Fibroblast of upper back skin (primary cell): ENCODE measurements at regions not wholly inside any gene's neighbourhood (a gene's known extent, or its start where the extent isn't known, plus 50 kb on each side); places are given as distances from the start of the nearest gene placed in this dataset.

Experiments
- DNase-seq: peaks from one replicate; pipeline ENCODE4 v3.0.0-alpha.2; 2013

- DNase-seq: no peak
Observed at GRCh38 chr20:60453388-60454246, 495.4 kb downstream of the CDH26 start.

- DNase-seq: no peak
Observed at GRCh38 chr20:60454491-60454890, 496.3 kb downstream of the CDH26 start.

GRCh38 chr20:60455272-60455671 lies 497.0 kb downstream of the CDH26 start:
- no peak for DNase-seq

- no peak for DNase-seq
Observed at GRCh38 chr20:60459212-60459611, 501.0 kb downstream of the CDH26 start.

GRCh38 chr20:60461993-60462392 lies 503.8 kb downstream of the CDH26 start:
- DNase-seq: no peak

GRCh38 chr20:60463798-60464197 lies 505.6 kb downstream of the CDH26 start:
- no peak for DNase-seq

- DNase-seq: no peak
Observed at GRCh38 chr20:60465439-60465838, 507.2 kb downstream of the CDH26 start.

GRCh38 chr20:60465993-60466686 lies 507.9 kb downstream of the CDH26 start:
- DNase-seq: no peak

- no peak for DNase-seq
Observed at GRCh38 chr20:60466687-60467022, 508.4 kb downstream of the CDH26 start.

GRCh38 chr20:60467078-60467477 lies 508.9 kb downstream of the CDH26 start:
- DNase-seq: no peak

GRCh38 chr20:60467771-60468170 lies 509.5 kb downstream of the CDH26 start:
- no peak for DNase-seq

GRCh38 chr20:60469829-60470228 lies 511.6 kb downstream of the CDH26 start:
- DNase-seq: no peak

- no peak for DNase-seq
Observed at GRCh38 chr20:60470366-60470765, 512.1 kb downstream of the CDH26 start.

- no peak for DNase-seq
Observed at GRCh38 chr20:60473211-60473610, 515.0 kb downstream of the CDH26 start.

- DNase-seq: no peak
Observed at GRCh38 chr20:60474385-60474910, 516.2 kb downstream of the CDH26 start.

- no peak for DNase-seq
Observed at GRCh38 chr20:60476045-60476444, 517.8 kb downstream of the CDH26 start.

- no peak for DNase-seq
Observed at GRCh38 chr20:60477958-60478357, 519.7 kb downstream of the CDH26 start.

- no peak for DNase-seq
Observed at GRCh38 chr20:60478533-60478932, 520.3 kb downstream of the CDH26 start.

GRCh38 chr20:60480950-60481742 lies 522.9 kb downstream of the CDH26 start:
- no peak for DNase-seq

- no peak for DNase-seq
Observed at GRCh38 chr20:60481743-60482133, 523.5 kb downstream of the CDH26 start.

- DNase-seq: no peak
Observed at GRCh38 chr20:60482221-60483008, 524.2 kb downstream of the CDH26 start.

- no peak for DNase-seq
Observed at GRCh38 chr20:60483371-60483770, 525.1 kb downstream of the CDH26 start.

GRCh38 chr20:60484316-60484715 lies 526.1 kb downstream of the CDH26 start:
- no peak for DNase-seq
